ENCODE measurements at regions not wholly inside any gene's neighbourhood (a gene's known extent, or its start where the extent isn't known, plus 50 kb on each side); places are given as distances from the start of the nearest gene placed in this dataset.
"Not testable (repeated sequence)": the region's sequence is repeated elsewhere in the genome, so short reads cannot be mapped to it uniquely, and the experiment has no call there.

- peaks cover 26% of the 10 kb centered on the region for H3K4me1 ChIP-seq (ENCODE audit: low read depth)
Measured at GRCh38 chr2:67321588-67321903, 75.6 kb upstream of the ETAA1 start.

DNA sequence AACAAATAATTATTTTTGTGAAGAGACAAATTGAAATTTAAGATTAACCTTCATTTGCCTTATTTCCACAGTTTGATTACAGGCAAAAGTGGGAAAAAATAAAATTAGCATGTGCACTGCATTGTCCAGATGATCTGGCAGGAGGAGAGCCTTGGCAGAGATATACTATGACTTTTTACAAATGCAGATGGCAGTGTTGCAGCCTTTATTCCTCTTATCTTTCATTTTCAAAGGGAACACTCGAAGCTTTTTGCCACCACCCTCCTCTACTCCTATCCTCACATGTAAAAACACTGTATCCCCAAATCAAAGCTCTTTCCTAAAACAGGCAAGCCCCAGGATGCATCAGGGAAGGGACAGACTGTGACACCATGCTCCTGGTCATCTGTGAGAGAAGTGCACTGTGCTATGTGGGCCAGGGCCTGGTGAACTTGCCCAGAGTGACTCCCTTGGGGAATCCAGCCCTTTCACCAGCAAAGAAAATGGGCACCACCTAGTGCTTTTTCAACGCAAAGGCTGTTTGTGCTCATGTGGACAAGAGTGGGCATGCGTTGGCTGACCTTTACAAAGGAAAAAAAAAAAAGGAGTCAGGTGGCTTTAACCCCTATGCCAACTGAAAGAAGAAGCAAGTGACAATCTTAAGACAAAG is 74.7 kb upstream of the ETAA1 start:
- TF ChIP-seq, protein P1, sequence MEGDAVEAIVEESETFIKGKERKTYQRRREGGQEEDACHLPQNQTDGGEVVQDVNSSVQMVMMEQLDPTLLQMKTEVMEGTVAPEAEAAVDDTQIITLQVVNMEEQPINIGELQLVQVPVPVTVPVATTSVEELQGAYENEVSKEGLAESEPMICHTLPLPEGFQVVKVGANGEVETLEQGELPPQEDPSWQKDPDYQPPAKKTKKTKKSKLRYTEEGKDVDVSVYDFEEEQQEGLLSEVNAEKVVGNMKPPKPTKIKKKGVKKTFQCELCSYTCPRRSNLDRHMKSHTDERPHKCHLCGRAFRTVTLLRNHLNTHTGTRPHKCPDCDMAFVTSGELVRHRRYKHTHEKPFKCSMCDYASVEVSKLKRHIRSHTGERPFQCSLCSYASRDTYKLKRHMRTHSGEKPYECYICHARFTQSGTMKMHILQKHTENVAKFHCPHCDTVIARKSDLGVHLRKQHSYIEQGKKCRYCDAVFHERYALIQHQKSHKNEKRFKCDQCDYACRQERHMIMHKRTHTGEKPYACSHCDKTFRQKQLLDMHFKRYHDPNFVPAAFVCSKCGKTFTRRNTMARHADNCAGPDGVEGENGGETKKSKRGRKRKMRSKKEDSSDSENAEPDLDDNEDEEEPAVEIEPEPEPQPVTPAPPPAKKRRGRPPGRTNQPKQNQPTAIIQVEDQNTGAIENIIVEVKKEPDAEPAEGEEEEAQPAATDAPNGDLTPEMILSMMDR (IDR thresholded peaks at IDR 0.05; ENCODE audit: low read depth, low read length): peak; percentile 35
- Histone ChIP-seq H3K36me3 (no peaks in the 10 kb centered on the region), H3K4me1 (ENCODE audit: low read depth) (peaks cover 26% of the 10 kb centered on the region), H3K9me3 (ENCODE audit: low read depth) (no peaks in the 10 kb centered on the region), H3K27ac (no peak overlapping the region), H3K4me3 (no peak overlapping the region), H3K27me3 (no peaks in the 10 kb centered on the region)
- DNase-seq (ENCODE audit: low read depth in 1 of 2, low spot score in 1 of 2): peak; percentile 52 to 70

More at GRCh38 chr2:67321588-67321903, 75.6 kb upstream of the ETAA1 start:
- Histone ChIP-seq H3K4me3 (no peak overlapping the region), H3K27ac (no peak overlapping the region), H3K27me3 (no peaks in the 10 kb centered on the region), H3K9me3 (ENCODE audit: low read depth) (no peaks in the 10 kb centered on the region), H3K36me3 (no peaks in the 10 kb centered on the region)
- no peak for DNase-seq (ENCODE audit: low read depth in 1 of 2, low spot score in 1 of 2)
- TF ChIP-seq, protein P1 (IDR thresholded peaks at IDR 0.05; ENCODE audit: low read depth, low read length): no peak

DNA sequence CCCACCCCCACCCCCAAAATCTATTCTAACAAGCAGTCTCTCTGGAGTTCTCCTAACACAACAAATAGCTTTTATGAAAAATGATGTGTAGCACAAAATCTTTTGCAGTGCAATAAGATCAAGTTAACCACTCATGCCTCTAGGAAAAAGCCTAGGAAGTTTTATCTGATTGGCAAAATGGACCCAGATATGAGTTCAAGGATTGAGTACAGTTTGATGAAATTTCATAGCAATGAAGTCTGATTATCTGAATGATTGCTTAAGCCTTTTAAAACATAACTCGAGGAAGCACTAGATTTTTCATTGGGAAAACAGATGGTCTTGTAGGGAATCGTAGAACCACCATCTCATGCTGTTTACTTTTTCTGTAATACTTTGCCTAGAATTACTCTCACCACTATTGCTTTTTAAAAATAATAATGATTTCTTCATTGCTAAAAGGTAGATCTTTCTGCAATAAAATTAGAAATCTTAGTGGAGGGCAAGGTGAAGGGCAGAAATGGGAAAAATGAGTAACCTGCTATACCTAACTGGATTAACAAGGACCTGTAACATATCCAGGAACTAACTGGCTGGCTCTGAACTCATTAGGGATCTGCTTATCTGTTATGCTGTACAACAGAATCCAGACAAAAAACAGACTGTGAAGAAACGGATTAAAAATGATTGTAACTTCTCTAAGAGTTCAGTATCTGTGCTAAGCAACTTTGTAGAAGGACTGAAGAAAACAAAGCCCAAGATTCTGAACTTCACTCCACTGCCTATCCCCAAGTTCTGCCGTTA is 73.7 kb upstream of the ETAA1 start:
- TF ChIP-seq, protein P1 (IDR thresholded peaks at IDR 0.05; ENCODE audit: low read depth, low read length): no peak
- Histone ChIP-seq H3K27me3 (no peaks in the 10 kb centered on the region), H3K9me3 (ENCODE audit: low read depth) (no peaks in the 10 kb centered on the region), H3K4me3 (no peak overlapping the region), H3K36me3 (no peaks in the 10 kb centered on the region), H3K27ac (no peak overlapping the region), H3K4me1 (ENCODE audit: low read depth) (peaks cover 26% of the 10 kb centered on the region)
- DNase-seq (ENCODE audit: low read depth in 1 of 2, low spot score in 1 of 2): no peak

GRCh38 chr2:67329513-67329912 is 67.6 kb upstream of the ETAA1 start:
- DNase-seq (ENCODE audit: low read depth in 1 of 2, low spot score in 1 of 2): no peak
- Histone ChIP-seq H3K4me3 (no peak overlapping the region), H3K36me3 (no peaks in the 10 kb centered on the region), H3K27ac (no peak overlapping the region), H3K4me1 (ENCODE audit: low read depth) (peaks cover 2% of the 10 kb centered on the region), H3K27me3 (peaks cover 42% of the 10 kb centered on the region), H3K9me3 (ENCODE audit: low read depth) (no peaks in the 10 kb centered on the region)
- TF ChIP-seq, protein P1 (IDR thresholded peaks at IDR 0.05; ENCODE audit: low read depth, low read length): no peak

DNA sequence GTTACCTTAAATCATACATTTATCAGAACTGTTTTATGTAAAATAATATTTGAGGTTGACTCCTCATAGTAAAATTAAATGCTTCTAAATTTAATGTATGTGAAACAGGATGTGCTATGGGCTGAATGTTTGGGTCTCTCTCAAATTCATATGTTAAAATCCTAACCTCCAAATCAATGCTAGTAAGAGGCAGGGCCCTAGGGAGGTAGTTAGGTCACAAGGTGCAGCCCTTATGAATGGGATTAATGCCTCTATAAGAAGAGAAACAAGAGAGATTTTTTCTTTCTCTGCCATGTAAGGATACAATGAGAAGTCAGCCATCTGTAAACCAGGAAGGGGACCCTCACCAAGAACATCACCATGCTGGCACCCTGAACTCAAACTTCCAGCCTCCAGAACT is 67.2 kb upstream of the ETAA1 start:
- H3K36me3 ChIP-seq: no peaks in the 10 kb centered on the region
- H3K4me3 ChIP-seq: no peak overlapping the region
- peaks cover 47% of the 10 kb centered on the region for H3K27me3 ChIP-seq
- TF ChIP-seq, protein P1 (IDR thresholded peaks at IDR 0.05; ENCODE audit: low read depth, low read length): no peak
- H3K9me3 ChIP-seq (ENCODE audit: low read depth): no peaks in the 10 kb centered on the region
- no peak for DNase-seq (ENCODE audit: low read depth in 1 of 2, low spot score in 1 of 2)
- no peaks in the 10 kb centered on the region for H3K4me1 ChIP-seq (ENCODE audit: low read depth)
- H3K27ac ChIP-seq: no peak overlapping the region

DNA sequence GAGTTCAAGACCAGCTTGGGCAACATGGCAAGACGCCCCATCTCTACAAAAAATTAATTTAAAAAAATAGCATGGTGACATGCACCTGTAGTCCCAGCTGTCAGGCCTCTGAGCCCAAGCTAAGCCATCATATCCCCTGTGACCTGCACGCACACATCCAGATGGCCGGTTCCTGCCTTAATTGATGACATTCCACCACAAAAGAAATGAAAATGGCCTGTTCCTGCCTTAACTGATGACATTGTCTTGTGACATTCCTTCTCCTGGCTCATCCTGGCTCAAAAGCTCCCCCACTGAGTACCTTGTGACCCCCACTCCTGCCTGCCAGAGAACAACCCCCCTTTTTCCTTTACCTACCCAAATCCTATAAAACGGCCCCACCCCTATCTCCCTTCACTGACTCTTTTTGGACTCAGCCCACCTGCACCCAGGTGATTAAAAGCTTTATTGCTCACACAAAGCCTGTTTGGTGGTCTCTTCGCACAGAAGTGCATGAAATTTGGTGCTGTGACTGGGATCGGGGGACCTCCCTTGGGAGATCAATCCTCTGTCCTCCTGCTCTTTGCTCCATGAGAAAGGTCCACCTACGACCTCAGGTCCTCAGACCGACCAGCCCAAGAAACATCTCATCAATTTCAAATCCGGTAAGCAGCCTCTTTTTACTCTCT is 65.6 kb upstream of the ETAA1 start:
- not testable (repeated sequence) for H3K36me3 ChIP-seq; H3K27ac ChIP-seq; H3K4me3 ChIP-seq; DNase-seq (ENCODE audit: low read depth in 1 of 2, low spot score in 1 of 2); H3K9me3 ChIP-seq (ENCODE audit: low read depth); H3K4me1 ChIP-seq (ENCODE audit: low read depth)
- H3K27me3 ChIP-seq: peaks cover 51% of the 10 kb centered on the region

Data from cardiac muscle cell (in vitro differentiated cells and primary cell).